Mesothelial cell of epicardium (in vitro differentiated cells): ENCODE measurements at regions not wholly inside any gene's neighbourhood (a gene's known extent, or its start where the extent isn't known, plus 50 kb on each side); places are given as distances from the start of the nearest gene placed in this dataset.

Source experiments
- DNase-seq, 2 experiments: peaks; one replicate each; pipeline ENCODE4 v3.0.0; 2021; ENCODE audit warnings: low spot score in 2 of 2; ENCODE audit not compliant: unreplicated experiment in 2 of 2
- H3K27ac Mint-ChIP-seq: 2 replicates; pipeline ENCODE4 v1.8.0; 2021; ENCODE audit warnings: mixed read lengths
- H3K27me3 Mint-ChIP-seq: 2 replicates; pipeline ENCODE4 v1.8.0; 2021; ENCODE audit warnings: low read depth, mixed read lengths
- H3K36me3 Mint-ChIP-seq: 2 replicates; pipeline ENCODE4 v1.8.0; 2021; ENCODE audit warnings: mixed read lengths
- H3K4me1 Mint-ChIP-seq: 2 replicates; pipeline ENCODE4 v1.8.0; 2021; ENCODE audit warnings: mixed read lengths
- H3K4me3 Mint-ChIP-seq: 2 replicates; pipeline ENCODE4 v1.8.0; 2021; ENCODE audit warnings: mild to moderate bottlenecking, moderate library complexity, mixed read lengths
- H3K9me3 Mint-ChIP-seq: 2 replicates; pipeline ENCODE4 v1.8.0; 2021; ENCODE audit warnings: mixed read lengths
- CTCF ChIP-seq: fragments of 200-600 bp; sonication (generic); IDR thresholded peaks from one replicate; pipeline ENCODE4 v1.5.0; 2021; ENCODE audit warnings: antibody characterized with exemption; ENCODE audit not compliant: unreplicated experiment

- H3K9me3 Mint-ChIP-seq = no peaks in the 10 kb centered on the region
- no peak overlapping the region for H3K4me3 Mint-ChIP-seq
- H3K27ac Mint-ChIP-seq = no peak overlapping the region
- DNase-seq = no peak
- TF ChIP-seq CTCF = no peak
- H3K36me3 Mint-ChIP-seq = no peaks in the 10 kb centered on the region
- no peaks in the 10 kb centered on the region for H3K4me1 Mint-ChIP-seq
- no peaks in the 10 kb centered on the region for H3K27me3 Mint-ChIP-seq
Measured at GRCh38 chr20:6831461-6831860, 64.0 kb downstream of the BMP2 start.

- Mint-ChIP-seq H3K4me3 (no peak overlapping the region), H3K9me3 (no peaks in the 10 kb centered on the region), H3K36me3 (no peaks in the 10 kb centered on the region), H3K27ac (no peak overlapping the region), H3K4me1 (no peaks in the 10 kb centered on the region), H3K27me3 (no peaks in the 10 kb centered on the region)
- DNase-seq = no peak
- no peak for TF ChIP-seq CTCF
Measured at GRCh38 chr20:6832811-6833210, 65.3 kb downstream of the BMP2 start.

- Mint-ChIP-seq H3K27ac (no peak overlapping the region), H3K4me3 (no peak overlapping the region), H3K4me1 (no peaks in the 10 kb centered on the region), H3K36me3 (no peaks in the 10 kb centered on the region), H3K9me3 (no peaks in the 10 kb centered on the region), H3K27me3 (no peaks in the 10 kb centered on the region)
- DNase-seq = no peak
- no peak for TF ChIP-seq CTCF
Measured at GRCh38 chr20:6835609-6836008, 68.1 kb downstream of the BMP2 start.

GRCh38 chr20:6836821-6837374, 69.4 kb downstream of the BMP2 start:
- DNase-seq = no peak
- Mint-ChIP-seq H3K27ac (no peak overlapping the region), H3K9me3 (no peaks in the 10 kb centered on the region), H3K4me3 (no peak overlapping the region), H3K4me1 (no peaks in the 10 kb centered on the region), H3K36me3 (no peaks in the 10 kb centered on the region), H3K27me3 (peaks cover 7% of the 10 kb centered on the region)
- TF ChIP-seq CTCF = no peak

GRCh38 chr20:6837730-6838129, 70.2 kb downstream of the BMP2 start:
- H3K27me3 Mint-ChIP-seq = peaks cover 7% of the 10 kb centered on the region
- H3K27ac Mint-ChIP-seq = no peak overlapping the region

More at GRCh38 chr20:6837730-6838129, 70.2 kb downstream of the BMP2 start:
- no peak for DNase-seq
- TF ChIP-seq CTCF = no peak
- H3K36me3 Mint-ChIP-seq = no peaks in the 10 kb centered on the region
- no peaks in the 10 kb centered on the region for H3K9me3 Mint-ChIP-seq
- H3K4me3 Mint-ChIP-seq = no peak overlapping the region
- H3K4me1 Mint-ChIP-seq = no peaks in the 10 kb centered on the region
